Smooth muscle cell (in vitro differentiated cells): ENCODE measurements at regions not wholly inside any gene's neighbourhood (a gene's known extent, or its start where the extent isn't known, plus 50 kb on each side); places are given as distances from the start of the nearest gene placed in this dataset.

Source experiments
- DNase-seq: peaks from one replicate; lab custom pipeline; 2025; ENCODE audit not compliant: unreplicated experiment; lab: John Stamatoyannopoulos, UW
- H2AFZ ChIP-seq: fragments of 200-600 bp; sonication (generic); 2 replicates; pipeline ENCODE4 v1.6.0; 2016; ENCODE audit warnings: antibody characterized with exemption, low read depth, mild to moderate bottlenecking
- H3F3A ChIP-seq: fragments of 200-600 bp; sonication (generic); 2 replicates; pipeline ENCODE4 v1.6.0; 2017; ENCODE audit warnings: antibody characterized with exemption, low read depth
- H3K27ac ChIP-seq: fragments of 200-600 bp; sonication (generic); 2 replicates; pipeline ENCODE4 v1.5.1; 2016; ENCODE audit warnings: low read depth, mild to moderate bottlenecking
- H3K27me3 ChIP-seq: fragments of 200-600 bp; sonication (generic); 2 replicates; pipeline ENCODE4 v1.6.1; 2016; ENCODE audit warnings: low read depth, mild to moderate bottlenecking
- H3K36me3 ChIP-seq: fragments of 200-600 bp; sonication (generic); 2 replicates; pipeline ENCODE4 v1.5.1; 2016; ENCODE audit warnings: low read depth
- H3K4me1 ChIP-seq: fragments of 200-600 bp; sonication (generic); 2 replicates; pipeline ENCODE4 v1.5.1; 2016; ENCODE audit warnings: low read depth
- H3K4me2 ChIP-seq: fragments of 200-600 bp; sonication (generic); 2 replicates; pipeline ENCODE4 v1.6.0; 2016; ENCODE audit warnings: mild to moderate bottlenecking
- H3K4me3 ChIP-seq: fragments of 200-600 bp; sonication (generic); 2 replicates; pipeline ENCODE4 v1.5.1; 2016; ENCODE audit warnings: mild to moderate bottlenecking
- H3K79me2 ChIP-seq: fragments of 200-600 bp; sonication (generic); 2 replicates; pipeline ENCODE4 v1.6.0; 2016; ENCODE audit warnings: low read depth, mild to moderate bottlenecking
- H3K9ac ChIP-seq: fragments of 200-600 bp; sonication (generic); 2 replicates; pipeline ENCODE4 v1.6.0; 2016; ENCODE audit warnings: low read depth
- H3K9me3 ChIP-seq: fragments of 200-600 bp; sonication (generic); replicated peaks from 2 replicates; pipeline ENCODE4 v1.5.1; 2016; ENCODE audit warnings: low read depth
- H4K20me1 ChIP-seq: fragments of 200-600 bp; sonication (generic); 2 replicates; pipeline ENCODE4 v1.6.0; 2016; ENCODE audit warnings: low read depth
- CTCF ChIP-seq: fragments of 200-600 bp; sonication (generic); IDR thresholded peaks from 2 replicates; pipeline ENCODE4 v1.5.1; 2017; ENCODE audit warnings: borderline replicate concordance, mild to moderate bottlenecking, antibody characterized with exemption; ENCODE audit not compliant: insufficient read depth, poor library complexity, severe bottlenecking
- WGBS: methylation state at CpG from one replicate; pipeline ENCODE4 v1.1.7; 2016; ENCODE audit warnings: low lambda C conversion rate; 5-methylcytosine and 5-hydroxymethylcytosine counted together

- Histone ChIP-seq H3F3A (no peaks in the 10 kb centered on the region), H3K27ac (no peak overlapping the region), H4K20me1 (no peaks in the 10 kb centered on the region), H2AFZ (no peak overlapping the region), H3K36me3 (no peaks in the 10 kb centered on the region), H3K4me3 (no peak overlapping the region), H3K9me3 (no peaks in the 10 kb centered on the region), H3K9ac (no peak overlapping the region), H3K4me1 (peaks cover 14% of the 10 kb centered on the region), H3K27me3 (no peaks in the 10 kb centered on the region), H3K4me2 (no peak overlapping the region), H3K79me2 (no peaks in the 10 kb centered on the region)
- WGBS, result 91% methylated on average over 2 of the region's 2 CpGs
- no peak for DNase-seq
- no peak for TF ChIP-seq CTCF
These were observed 1188.6 kb upstream of the TENM4 start for GRCh38 chr11:80629466-80629865.

GRCh38 chr11:80627364-80627763 is 1186.5 kb upstream of the TENM4 start:
- Histone ChIP-seq H3K9me3 (no peaks in the 10 kb centered on the region), H3K4me2 (no peak overlapping the region), H3K27me3 (no peaks in the 10 kb centered on the region), H3K4me3 (no peak overlapping the region), H3K4me1 (peaks cover 7% of the 10 kb centered on the region), H3K36me3 (no peaks in the 10 kb centered on the region), H3F3A (no peaks in the 10 kb centered on the region), H3K9ac (no peak overlapping the region), H4K20me1 (no peaks in the 10 kb centered on the region), H3K27ac (no peak overlapping the region), H2AFZ (no peak overlapping the region), H3K79me2 (no peaks in the 10 kb centered on the region)
- 83% methylated on average over 1 of the region's 1 CpG for WGBS
- DNase-seq, result no peak
- no peak for TF ChIP-seq CTCF

GRCh38 chr11:80626721-80627120 is 1185.9 kb upstream of the TENM4 start:
- no peak overlapping the region for H3K27ac ChIP-seq
- no peaks in the 10 kb centered on the region for H3K27me3 ChIP-seq
- no peaks in the 10 kb centered on the region for H3K36me3 ChIP-seq
- no peak overlapping the region for H3K4me3 ChIP-seq
- no peaks in the 10 kb centered on the region for H3K79me2 ChIP-seq
- H3K9me3 ChIP-seq, result no peaks in the 10 kb centered on the region
- H4K20me1 ChIP-seq, result no peaks in the 10 kb centered on the region
- no peaks in the 10 kb centered on the region for H3F3A ChIP-seq
- TF ChIP-seq CTCF, result no peak
- H3K4me1 ChIP-seq, result peaks cover 4% of the 10 kb centered on the region
- H2AFZ ChIP-seq, result no peak overlapping the region
- 62% methylated on average over 4 of the region's 4 CpGs for WGBS
- H3K9ac ChIP-seq, result no peak overlapping the region
- no peak for DNase-seq
- no peak overlapping the region for H3K4me2 ChIP-seq

- DNase-seq, result no peak
- H3K27ac ChIP-seq, result no peak overlapping the region
- no peak overlapping the region for H3K9ac ChIP-seq
- H3K36me3 ChIP-seq, result no peaks in the 10 kb centered on the region
- H3K27me3 ChIP-seq, result no peaks in the 10 kb centered on the region
- no peaks in the 10 kb centered on the region for H3K4me1 ChIP-seq
- TF ChIP-seq CTCF, result no peak
- H2AFZ ChIP-seq, result no peak overlapping the region
- no peaks in the 10 kb centered on the region for H3K79me2 ChIP-seq
- no peak overlapping the region for H3K4me3 ChIP-seq
- H4K20me1 ChIP-seq, result no peaks in the 10 kb centered on the region
- no peaks in the 10 kb centered on the region for H3F3A ChIP-seq
- no peaks in the 10 kb centered on the region for H3K9me3 ChIP-seq
- no peak overlapping the region for H3K4me2 ChIP-seq
- WGBS, result 94% methylated on average over 3 of the region's 3 CpGs
These were observed 1184.7 kb upstream of the TENM4 start for GRCh38 chr11:80625563-80625962.
